Loucy (cell line): ENCODE measurements at regions not wholly inside any gene's neighbourhood (a gene's known extent, or its start where the extent isn't known, plus 50 kb on each side); places are given as distances from the start of the nearest gene placed in this dataset.

ENCODE experiments used
- CTCF ChIP-seq: fragments of 200-600 bp; sonication (generic); conservative IDR thresholded peaks from 2 replicates; pipeline ENCODE4 v1.5.1; 2014; ENCODE audit warnings: mild to moderate bottlenecking, antibody characterized with exemption, low read length
- EZH2phosphoT487 ChIP-seq: fragments of 200-600 bp; IDR thresholded peaks from 2 replicates; pipeline ENCODE4 v1.6.1; 2018; ENCODE audit warnings: antibody characterized with exemption, mild to moderate bottlenecking, moderate library complexity, borderline replicate concordance

- TF ChIP-seq CTCF = no peak
- no peak for TF ChIP-seq EZH2phosphoT487
Measured at GRCh38 chr15:96521386-96521785, 190.9 kb downstream of the NR2F2 start.
